ENCODE measurements at regions not wholly inside any gene's neighbourhood (a gene's known extent, or its start where the extent isn't known, plus 50 kb on each side); places are given as distances from the start of the nearest gene placed in this dataset.

- H3F3A ChIP-seq (replicated peaks; ENCODE audit: low read depth) = no peaks in the 10 kb centered on the region
- peaks cover 3% of the 10 kb centered on the region; the same call in 1 of the 2 replicates for H3K4me1 ChIP-seq (ENCODE audit: insufficient read depth)
- H4K20me1 ChIP-seq (replicated peaks; ENCODE audit: insufficient read depth) = no peaks in the 10 kb centered on the region
- H3K9me2 ChIP-seq (ENCODE audit: insufficient read depth) = no peaks in the 10 kb centered on the region
- H3K4me3 ChIP-seq = no peak overlapping the region
- ATAC-seq (no peak), DNase-seq (ENCODE audit: low spot score) (no peak)
- Mint-ChIP-seq H3K9me3 (no peaks in the 10 kb centered on the region), H3K27ac (no peak overlapping the region), H3K36me3 (ENCODE audit: low read depth) (no peaks in the 10 kb centered on the region), H3K4me1 (peaks cover 20% of the 10 kb centered on the region; the same call in 2 of the 3 replicates), H3K27me3 (ENCODE audit: insufficient read depth, low read depth, poor library complexity) (no peaks in the 10 kb centered on the region), H3K4me3 (no peak overlapping the region)
- no peaks in the 10 kb centered on the region for H3K27me3 ChIP-seq (ENCODE audit: insufficient read depth)
- no peaks in the 10 kb centered on the region for H3K36me3 ChIP-seq (ENCODE audit: insufficient read depth)
- TF ChIP-seq CREB1 (CRISPR knock-in tag; IDR thresholded peaks at IDR 0.05; ENCODE audit: low read depth) (no peak), EZH2 (IDR thresholded peaks at IDR 0.05; ENCODE audit: low read depth, unreplicated experiment) (no peak), STAT1 (IDR thresholded peaks at IDR 0.05; ENCODE audit: unreplicated experiment) (no peak), JUNB (IDR thresholded peaks at IDR 0.05; ENCODE audit: unreplicated experiment) (no peak), EZH2phosphoT487 (IDR thresholded peaks at IDR 0.05; ENCODE audit: unreplicated experiment) (no peak), POLR2AphosphoS5 (IDR thresholded peaks at IDR 0.05; ENCODE audit: low read depth) (no peak), CTCF (conservative IDR thresholded peaks at IDR 0.05; ENCODE audit: low read depth in 2 of 2) (no peak), REST (IDR thresholded peaks at IDR 0.05; ENCODE audit: unreplicated experiment) (no peak), NANOG (IDR thresholded peaks at IDR 0.05; ENCODE audit: borderline replicate concordance) (no peak), ZNF462 (CRISPR knock-in tag; IDR thresholded peaks at IDR 0.05) (no peak), ZNF114 (CRISPR knock-in tag; IDR thresholded peaks at IDR 0.05) (no peak), ETS1 (IDR thresholded peaks at IDR 0.05) (no peak), ZNF331 (CRISPR knock-in tag; IDR thresholded peaks at IDR 0.05; ENCODE audit: low read depth) (no peak)
- H2AFZ ChIP-seq = no peak overlapping the region
- H3K27ac ChIP-seq (ENCODE audit: low read depth) = no peak overlapping the region
- no peak overlapping the region for H3K4me2 ChIP-seq
- no peaks in the 10 kb centered on the region for H3K79me2 ChIP-seq (replicated peaks; ENCODE audit: insufficient read depth)
Measured at GRCh38 chr12:25326326-25326725, 75.6 kb upstream of the KRAS start.

Data from GM23338 (cell line).